ENCODE measurements at regions not wholly inside any gene's neighbourhood (a gene's known extent, or its start where the extent isn't known, plus 50 kb on each side); places are given as distances from the start of the nearest gene placed in this dataset.

DNA sequence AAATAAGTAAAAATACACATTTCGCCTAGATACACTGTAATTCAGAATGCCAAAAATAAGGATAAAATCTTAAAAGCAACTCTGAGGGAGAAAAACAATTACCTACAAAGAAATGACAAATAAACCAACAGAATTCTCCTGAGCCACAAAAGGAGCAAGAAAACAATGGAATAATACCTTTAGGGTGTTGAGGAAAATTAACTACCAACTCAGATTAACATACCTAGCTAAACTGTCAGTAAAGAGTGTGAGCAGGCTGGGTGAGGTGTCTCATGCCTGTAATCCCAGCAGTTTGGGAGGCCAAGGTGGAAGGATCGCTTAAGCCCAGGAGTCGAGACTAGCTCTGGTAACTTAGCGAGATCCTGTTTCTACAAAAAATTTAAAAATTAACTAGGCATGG lies 81.5 kb downstream of the C9orf50 start:
- peaks cover 4% of the 10 kb centered on the region; the same call in 1 of the 2 replicates for H3K9me3 ChIP-seq (ENCODE audit: control insufficient read depth, insufficient read depth, low read length)
- ATAC-seq (ENCODE audit: low read depth), result no peak
- no peak overlapping the region for H3K27ac ChIP-seq (ENCODE audit: insufficient read depth, low read length)
- no peak overlapping the region for H3K9ac ChIP-seq (ENCODE audit: low read depth, low read length)
- no peak for DNase-seq
- no peak overlapping the region for H3K56ac ChIP-seq (ENCODE audit: extremely low read depth, insufficient read depth, low read length)
- no CpG with 5 or more reads among the region's 4 CpGs for WGBS, 2 experiments (ENCODE audit: extremely low coverage in 2 of 2, insufficient read length in 1 of 2)
- no peak overlapping the region for H2BK15ac ChIP-seq (ENCODE audit: low read depth, low read length)
- H3K18ac ChIP-seq (ENCODE audit: low read depth, low read length), result no peak overlapping the region
- H4K20me1 ChIP-seq (ENCODE audit: insufficient read depth, low read length), result no peaks in the 10 kb centered on the region
- H3K79me1 ChIP-seq (ENCODE audit: low read depth in 1 of 2, low read length in 2 of 2), result no peaks in the 10 kb centered on the region
- H2AK9ac ChIP-seq (replicated peaks; ENCODE audit: low read depth, low read length, poor library complexity), result no peak overlapping the region
- no peak overlapping the region for H2BK20ac ChIP-seq (ENCODE audit: low read depth, low read length)
- H3K9me1 ChIP-seq (ENCODE audit: insufficient read depth, low read length), result no peaks in the 10 kb centered on the region
- dilution Hi-C loops (cut with HindIII; ENCODE audit: low sequenced_read_pairs, unreplicated experiment), result no loop called here
- POLR2A ChIA-PET (ENCODE audit: unreplicated experiment), result no interaction called here
- H2BK120ac ChIP-seq (ENCODE audit: low read depth, low read length), result no peak overlapping the region
- no peak for TF ChIP-seq RAD21 (IDR thresholded peaks at IDR 0.05; ENCODE audit: low read length)
- no peak for TF ChIP-seq CHD1 (IDR thresholded peaks at IDR 0.05; ENCODE audit: low read depth, low read length)
- TF ChIP-seq CEBPB (IDR thresholded peaks at IDR 0.05; ENCODE audit: low read depth, low read length), result no peak
- TF ChIP-seq, protein P1, sequence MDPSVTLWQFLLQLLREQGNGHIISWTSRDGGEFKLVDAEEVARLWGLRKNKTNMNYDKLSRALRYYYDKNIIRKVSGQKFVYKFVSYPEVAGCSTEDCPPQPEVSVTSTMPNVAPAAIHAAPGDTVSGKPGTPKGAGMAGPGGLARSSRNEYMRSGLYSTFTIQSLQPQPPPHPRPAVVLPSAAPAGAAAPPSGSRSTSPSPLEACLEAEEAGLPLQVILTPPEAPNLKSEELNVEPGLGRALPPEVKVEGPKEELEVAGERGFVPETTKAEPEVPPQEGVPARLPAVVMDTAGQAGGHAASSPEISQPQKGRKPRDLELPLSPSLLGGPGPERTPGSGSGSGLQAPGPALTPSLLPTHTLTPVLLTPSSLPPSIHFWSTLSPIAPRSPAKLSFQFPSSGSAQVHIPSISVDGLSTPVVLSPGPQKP (IDR thresholded peaks at IDR 0.05; ENCODE audit: borderline replicate concordance, low read depth, low read length), result no peak
- TF ChIP-seq NFE2L2 (IDR thresholded peaks at IDR 0.05; ENCODE audit: low read depth, low read length), result no peak
- TF ChIP-seq RFX5 (IDR thresholded peaks at IDR 0.05; ENCODE audit: low read depth, low read length), result no peak
- TF ChIP-seq, protein P2, sequence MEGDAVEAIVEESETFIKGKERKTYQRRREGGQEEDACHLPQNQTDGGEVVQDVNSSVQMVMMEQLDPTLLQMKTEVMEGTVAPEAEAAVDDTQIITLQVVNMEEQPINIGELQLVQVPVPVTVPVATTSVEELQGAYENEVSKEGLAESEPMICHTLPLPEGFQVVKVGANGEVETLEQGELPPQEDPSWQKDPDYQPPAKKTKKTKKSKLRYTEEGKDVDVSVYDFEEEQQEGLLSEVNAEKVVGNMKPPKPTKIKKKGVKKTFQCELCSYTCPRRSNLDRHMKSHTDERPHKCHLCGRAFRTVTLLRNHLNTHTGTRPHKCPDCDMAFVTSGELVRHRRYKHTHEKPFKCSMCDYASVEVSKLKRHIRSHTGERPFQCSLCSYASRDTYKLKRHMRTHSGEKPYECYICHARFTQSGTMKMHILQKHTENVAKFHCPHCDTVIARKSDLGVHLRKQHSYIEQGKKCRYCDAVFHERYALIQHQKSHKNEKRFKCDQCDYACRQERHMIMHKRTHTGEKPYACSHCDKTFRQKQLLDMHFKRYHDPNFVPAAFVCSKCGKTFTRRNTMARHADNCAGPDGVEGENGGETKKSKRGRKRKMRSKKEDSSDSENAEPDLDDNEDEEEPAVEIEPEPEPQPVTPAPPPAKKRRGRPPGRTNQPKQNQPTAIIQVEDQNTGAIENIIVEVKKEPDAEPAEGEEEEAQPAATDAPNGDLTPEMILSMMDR (conservative IDR thresholded peaks at IDR 0.05; ENCODE audit: low read depth, low read length), result no peak
- no peak for TF ChIP-seq SMC3 (IDR thresholded peaks at IDR 0.05; ENCODE audit: low read depth, low read length)
- no peak overlapping the region for H4K91ac ChIP-seq (ENCODE audit: insufficient read depth, low read depth, low read length)
- no peaks in the 10 kb centered on the region for H3K36me3 ChIP-seq (ENCODE audit: control insufficient read depth, insufficient read depth, low read length)
- H2AFZ ChIP-seq (replicated peaks; ENCODE audit: low read length, poor library complexity), result no peak overlapping the region
- no peak overlapping the region for H3K23ac ChIP-seq (ENCODE audit: low read depth, low read length)
- no peaks in the 10 kb centered on the region for H3K27me3 ChIP-seq (ENCODE audit: control insufficient read depth, insufficient read depth, low read length)
- no peak overlapping the region for H4K5ac ChIP-seq (ENCODE audit: low read depth, low read length)
- CTCF ChIA-PET, result no interaction called here
- BruUV-seq (replicated peaks), result no TSS peak
- no peak overlapping the region for H3K4me3 ChIP-seq (ENCODE audit: insufficient read depth, low read depth, low read length)
- H4K8ac ChIP-seq (ENCODE audit: low read depth in 2 of 2, low read length in 2 of 2), result no peak overlapping the region
- intact Hi-C loops (cut with micrococcal nuclease), result no loop called here
- H2BK5ac ChIP-seq (ENCODE audit: low read depth, low read length, poor library complexity, severe bottlenecking), result no peak overlapping the region
- in situ Hi-C loops (cut with MboI; ENCODE audit: low sequenced_read_pairs), result no loop called here
- no peak overlapping the region for H3K14ac ChIP-seq (replicated peaks; ENCODE audit: low read depth, low read length)
- H2AK5ac ChIP-seq (ENCODE audit: low read depth, low read length), result no peak overlapping the region
- no peaks in the 10 kb centered on the region for H3K4me1 ChIP-seq (ENCODE audit: control insufficient read depth, insufficient read depth, low read length)
- H3K4me2 ChIP-seq (ENCODE audit: low read depth, low read length), result no peak overlapping the region
- H3K4ac ChIP-seq (ENCODE audit: low read depth, low read length), result no peak overlapping the region
